ENCODE measurements at regions not wholly inside any gene's neighbourhood (a gene's known extent, or its start where the extent isn't known, plus 50 kb on each side); places are given as distances from the start of the nearest gene placed in this dataset.
"Not testable (repeated sequence)": the region's sequence is repeated elsewhere in the genome, so short reads cannot be mapped to it uniquely, and the experiment has no call there.

DNA sequence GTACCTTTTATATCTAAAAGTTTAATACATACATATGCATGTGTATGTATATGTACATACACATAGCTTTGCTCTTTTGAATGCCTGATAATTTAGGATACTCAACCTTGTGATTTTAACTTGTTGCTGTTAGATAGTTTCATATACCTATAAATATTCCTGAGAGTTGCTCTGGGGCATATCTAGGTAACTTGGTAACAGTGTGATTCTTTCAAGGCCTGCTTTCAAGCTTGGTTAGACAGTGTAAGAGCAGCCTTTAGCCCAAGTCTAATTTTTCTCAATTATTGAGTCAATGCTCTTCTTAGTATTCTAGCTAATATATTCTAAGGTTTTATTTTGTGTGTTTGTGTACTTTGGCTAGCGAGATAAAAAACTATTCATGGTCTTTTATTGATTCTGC lies 762.1 kb upstream of the MIR17HG start:
- DNase-seq = no peak

DNA sequence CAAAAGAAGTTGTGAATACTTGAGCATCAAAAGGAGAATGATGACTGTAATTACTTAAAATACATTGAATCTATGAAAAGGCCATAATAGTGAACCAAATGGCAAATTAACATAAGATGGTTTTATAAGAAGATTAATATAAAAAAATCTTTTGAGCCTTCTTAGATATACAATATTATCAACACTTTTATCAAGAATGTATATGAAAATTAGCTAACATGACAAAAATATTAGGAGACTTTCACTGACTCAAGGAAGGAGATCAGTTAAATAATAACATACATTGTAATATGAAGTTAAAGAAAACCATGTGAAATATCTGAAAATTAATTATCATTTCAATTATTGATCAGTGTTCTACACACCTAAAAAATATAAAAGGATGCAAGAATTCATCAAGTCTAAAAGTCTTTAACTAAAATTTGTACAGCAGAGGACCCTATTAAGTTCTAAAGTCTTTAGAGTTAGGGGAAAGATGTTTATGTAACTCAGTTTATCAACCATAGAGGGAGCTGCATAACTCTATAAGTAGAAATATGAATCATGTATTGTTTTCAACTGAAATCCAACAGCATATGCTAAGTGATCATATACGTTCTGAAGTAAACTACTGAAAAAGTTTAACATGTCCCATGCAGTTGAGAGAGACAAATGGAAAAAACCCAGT lies 756.1 kb upstream of the MIR17HG start:
- no peak for DNase-seq

DNA sequence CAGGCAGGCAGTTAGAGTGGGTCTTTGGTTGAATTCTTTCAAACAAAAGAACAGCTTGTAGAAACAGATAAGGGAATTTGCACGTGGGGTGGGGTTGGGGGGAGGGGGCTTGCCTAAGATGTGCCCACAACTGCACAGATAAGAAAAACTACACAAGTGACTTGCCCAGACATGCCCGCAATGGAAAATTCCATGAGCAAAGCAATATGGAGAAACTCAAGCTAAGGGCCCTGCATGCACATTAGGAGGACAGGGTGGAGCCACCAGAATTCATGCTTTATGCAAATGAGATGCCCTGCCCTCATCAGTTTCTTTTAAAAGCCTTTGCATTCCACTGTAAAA lies 755.6 kb upstream of the MIR17HG start:
- DNase-seq = no peak

DNA sequence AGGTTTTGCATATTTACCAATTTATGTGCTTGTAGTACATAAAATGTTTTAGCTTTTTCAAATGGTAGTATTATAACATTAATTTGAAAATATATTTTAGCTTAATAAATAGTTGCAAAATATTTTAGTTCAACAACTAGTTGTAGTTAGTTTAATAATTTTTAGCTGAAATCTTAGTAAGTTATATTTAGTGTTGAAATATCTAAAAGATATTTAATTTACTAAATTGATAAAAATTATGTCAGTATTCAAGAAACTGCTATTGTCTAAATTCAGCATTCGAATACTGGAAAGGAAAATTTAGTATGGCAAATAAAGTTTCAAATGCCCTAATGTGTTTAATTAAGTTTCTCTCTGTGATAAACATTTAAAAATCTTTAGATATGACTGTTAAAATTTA lies 754.5 kb upstream of the MIR17HG start:
- DNase-seq = no peak

DNA sequence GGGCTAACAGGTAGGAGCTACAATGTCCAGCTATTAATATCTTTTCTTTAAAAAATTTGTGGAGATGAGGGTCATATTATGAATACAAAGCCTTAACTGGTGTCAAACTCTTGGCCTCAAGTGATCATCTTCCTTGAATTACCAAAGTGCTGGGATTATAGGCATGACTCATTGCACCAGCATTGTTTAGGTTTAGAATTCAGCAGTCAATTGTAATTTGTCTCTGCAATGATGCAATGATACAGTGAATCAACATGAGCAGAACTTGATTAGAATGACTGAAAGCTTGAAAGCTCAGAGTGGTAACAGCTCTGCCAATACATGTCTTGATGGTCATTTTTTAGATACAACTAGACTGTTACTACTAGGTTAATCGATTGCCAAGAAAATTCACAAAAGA lies 752.8 kb upstream of the MIR17HG start:
- no peak for DNase-seq

DNA sequence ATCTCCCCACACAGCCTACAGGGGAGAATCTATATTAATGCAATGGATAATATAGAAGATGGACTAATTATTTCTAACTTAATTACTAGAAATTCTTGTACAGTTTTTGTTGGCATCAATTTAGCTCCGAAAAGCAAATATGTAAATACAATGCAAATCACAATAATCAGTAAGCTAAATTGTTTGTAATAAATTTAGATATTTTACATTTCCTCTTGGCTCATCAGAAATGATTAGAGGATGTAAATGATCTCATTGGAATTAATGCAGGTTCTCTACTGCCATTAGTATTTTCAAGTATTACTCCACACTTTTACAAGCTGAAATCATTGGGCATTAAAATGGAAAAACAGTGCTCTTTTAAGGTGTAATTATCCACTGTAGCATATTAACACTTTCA lies 741.8 kb upstream of the MIR17HG start:
- no peak for DNase-seq

DNA sequence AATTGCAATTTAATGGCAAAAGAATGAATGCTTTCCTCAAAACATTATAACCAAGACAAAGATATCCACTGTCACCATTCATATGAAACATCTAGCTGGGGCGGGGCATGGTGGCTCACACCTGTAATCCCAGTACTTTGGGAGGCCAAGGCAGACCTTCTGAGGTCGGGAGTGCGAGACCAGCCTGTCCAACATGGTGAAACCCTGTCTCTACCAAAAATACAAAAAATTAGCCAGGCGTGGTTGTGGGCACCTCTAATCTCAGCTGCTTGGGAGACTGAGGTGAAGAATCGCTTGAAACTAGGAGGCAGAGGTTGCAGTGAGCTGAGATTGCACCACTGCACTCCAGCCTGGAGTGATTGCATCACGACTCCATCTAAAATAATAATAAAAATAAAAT lies 740.6 kb upstream of the MIR17HG start:
- not testable (repeated sequence) for DNase-seq

DNA sequence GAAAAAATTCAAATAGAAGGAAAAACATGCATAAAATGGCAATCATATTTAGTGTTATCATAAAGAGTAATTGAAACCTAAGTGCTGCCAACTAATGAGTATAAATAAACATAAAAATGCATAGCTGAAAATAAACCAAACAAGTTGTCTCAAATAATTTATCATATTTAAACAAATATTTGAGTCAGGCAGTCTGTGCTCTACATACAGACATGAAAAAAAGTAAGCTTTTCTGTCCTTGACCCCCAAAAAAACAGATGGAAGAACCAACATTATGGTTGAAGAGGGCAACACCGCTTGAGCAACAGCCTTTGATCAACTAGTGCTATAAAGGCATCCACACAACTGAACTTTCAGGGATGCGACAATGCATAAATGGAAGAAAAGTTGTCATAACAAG lies 735.1 kb upstream of the MIR17HG start:
- DNase-seq = no peak

DNA sequence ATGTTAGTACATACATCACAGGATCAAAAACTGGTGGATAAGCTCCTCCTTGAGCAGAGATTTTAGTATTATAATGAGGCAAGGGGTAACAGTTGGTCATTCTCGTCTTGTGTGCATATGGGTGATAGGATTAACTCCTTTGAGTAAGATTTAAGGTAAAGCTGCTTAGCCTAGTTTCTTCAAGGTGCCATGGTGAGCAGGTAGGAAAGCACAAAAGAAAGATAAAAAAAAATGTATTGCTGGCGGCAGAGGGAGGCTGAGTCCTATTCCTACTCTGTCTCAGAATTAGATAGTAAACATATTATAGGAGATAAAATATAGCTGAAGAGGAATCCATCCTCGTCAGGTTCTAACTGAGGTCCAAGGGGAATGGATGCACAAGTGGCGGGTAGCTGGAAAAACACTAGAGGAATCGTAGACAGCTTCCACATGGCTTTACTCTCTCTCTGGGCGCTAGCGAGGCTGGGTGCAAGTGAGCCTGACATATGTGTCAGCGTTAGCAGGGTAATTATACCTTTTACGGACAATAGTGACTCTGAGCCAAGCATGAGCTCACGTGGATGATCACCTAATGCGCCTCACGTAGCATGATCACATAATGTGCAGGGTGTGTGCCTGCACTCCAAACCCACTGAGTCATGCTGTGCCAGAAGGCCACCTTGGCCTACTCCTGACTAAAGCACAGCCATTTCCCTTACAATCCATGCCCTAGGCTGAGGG lies 734.3 kb upstream of the MIR17HG start:
- no peak for DNase-seq

DNA sequence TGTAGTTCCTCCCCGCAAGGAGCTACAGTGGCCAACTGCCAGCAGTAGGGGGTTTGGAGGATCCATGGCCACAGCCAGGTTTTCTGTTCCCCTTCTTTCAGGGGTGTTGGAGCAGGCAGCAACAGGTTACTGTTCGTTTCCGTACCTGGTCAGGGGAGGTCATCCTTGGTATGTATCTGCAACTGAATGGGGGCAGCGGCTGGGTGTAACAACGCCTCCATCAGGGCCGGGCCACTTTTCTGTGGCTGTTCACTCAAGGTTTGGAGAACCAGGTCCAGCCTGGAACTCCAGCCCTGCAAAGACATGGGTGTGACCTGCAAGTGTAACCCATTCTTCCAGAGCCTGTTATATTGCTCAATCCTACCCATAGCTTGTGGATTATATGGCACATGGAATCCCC lies 732.3 kb upstream of the MIR17HG start:
- DNase-seq = no peak

DNA sequence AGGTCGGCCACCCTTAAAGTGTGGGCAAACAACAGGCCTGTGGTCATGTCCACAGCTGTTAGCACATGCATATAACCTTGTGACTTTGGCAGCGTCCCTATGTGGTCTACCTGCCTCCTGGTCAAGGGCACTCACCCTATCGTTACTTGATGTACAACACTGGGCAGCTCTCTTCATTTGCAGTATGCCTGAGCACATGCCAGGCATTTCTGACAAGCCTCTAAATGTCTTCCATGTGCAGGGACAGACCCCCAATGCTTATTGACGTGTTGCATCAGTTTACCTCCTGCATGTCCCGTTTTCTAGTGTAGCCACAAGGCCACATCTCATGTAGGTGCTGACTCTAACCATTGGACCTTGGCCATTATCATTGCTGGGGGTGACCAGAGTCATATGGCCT lies 731.7 kb upstream of the MIR17HG start:
- no peak for DNase-seq

DNA sequence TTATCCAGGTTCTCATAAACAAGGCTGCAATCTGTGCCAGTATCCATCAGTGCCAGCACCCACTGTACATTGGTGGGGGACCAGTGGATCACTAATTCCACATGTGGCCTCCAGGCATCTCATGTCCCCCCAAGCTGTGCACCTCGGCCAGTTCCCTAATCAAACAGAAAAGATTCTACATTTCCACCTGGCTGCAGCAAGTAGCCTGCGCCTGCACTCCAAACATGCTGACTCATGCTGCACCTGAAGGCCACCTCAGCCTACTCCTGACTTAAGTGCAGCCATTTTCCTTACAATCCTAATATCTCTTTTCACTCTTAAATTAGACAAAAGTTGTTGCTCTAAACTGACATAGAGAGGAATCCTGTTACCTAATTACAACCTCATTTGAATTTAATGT lies 729.4 kb upstream of the MIR17HG start:
- no peak for DNase-seq

DNA sequence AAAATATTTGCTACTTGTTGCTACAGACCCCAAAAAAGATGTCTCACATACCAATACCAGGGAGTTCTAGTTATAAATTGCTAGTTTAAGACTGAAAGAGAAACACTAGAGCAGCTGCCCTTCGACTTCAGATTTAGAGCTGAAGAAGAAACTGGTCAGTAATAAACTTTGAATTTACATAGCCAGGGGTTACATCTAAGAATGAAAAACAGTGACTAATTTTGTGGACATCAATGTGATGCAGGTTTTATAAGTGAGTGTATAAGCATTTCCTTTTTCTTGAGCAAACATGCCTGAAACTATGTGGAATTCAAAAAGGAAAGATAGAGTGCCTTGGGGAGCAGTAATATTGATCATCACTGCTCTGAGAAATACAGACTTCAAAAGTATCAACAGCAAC lies 724.9 kb upstream of the MIR17HG start:
- DNase-seq = no peak

DNA sequence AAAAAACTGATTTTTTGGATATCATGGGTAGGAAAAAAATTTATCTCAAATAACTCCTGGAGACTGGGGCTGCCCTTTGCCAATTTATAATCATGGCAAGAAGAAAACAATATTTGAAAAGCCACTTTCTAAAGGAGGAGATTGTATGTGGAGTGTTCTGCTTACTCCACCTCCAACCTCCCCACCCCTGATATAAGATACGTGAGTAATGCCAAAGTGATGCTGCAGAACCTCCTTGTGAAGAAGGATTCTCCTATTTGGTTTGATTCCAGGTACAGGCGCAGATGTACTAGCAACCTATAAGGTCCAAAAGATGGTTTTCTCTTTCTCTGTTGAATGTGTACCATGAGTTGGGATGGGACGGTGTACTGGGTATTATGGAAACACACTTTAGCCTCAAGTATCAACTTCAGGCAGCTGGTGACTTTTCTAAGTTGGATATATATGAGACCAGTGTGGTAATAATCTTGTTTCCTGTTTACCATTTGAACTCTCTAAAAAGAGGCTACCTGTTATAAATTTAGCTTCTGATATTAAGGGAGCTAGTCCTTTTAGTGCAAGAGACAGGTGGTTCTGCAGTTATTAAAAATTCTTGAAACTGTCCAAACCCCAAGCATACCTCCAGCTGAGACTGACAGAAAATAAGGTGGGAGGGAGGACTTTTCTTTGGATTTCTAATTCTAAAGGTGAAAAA lies 724.0 kb upstream of the MIR17HG start:
- DNase-seq = no peak

DNA sequence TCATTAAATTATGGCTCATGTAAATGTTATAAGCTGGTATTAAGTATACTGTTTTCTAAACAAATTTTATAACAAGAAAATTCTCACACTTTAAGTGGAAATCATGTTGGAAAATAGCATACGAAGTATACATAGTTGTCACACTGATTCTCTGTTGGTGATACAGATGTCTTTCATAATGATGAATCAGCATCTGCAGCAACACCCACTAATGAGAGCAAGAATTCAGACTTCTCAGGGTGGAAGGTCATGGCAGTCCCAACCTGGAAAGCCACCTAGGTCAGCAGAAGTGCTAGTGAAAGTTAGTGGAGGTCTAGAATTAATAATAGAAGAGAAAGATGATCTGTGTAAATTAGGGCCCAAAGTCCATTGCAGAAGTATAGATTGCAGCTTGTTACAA lies 719.7 kb upstream of the MIR17HG start:
- DNase-seq = no peak

DNA sequence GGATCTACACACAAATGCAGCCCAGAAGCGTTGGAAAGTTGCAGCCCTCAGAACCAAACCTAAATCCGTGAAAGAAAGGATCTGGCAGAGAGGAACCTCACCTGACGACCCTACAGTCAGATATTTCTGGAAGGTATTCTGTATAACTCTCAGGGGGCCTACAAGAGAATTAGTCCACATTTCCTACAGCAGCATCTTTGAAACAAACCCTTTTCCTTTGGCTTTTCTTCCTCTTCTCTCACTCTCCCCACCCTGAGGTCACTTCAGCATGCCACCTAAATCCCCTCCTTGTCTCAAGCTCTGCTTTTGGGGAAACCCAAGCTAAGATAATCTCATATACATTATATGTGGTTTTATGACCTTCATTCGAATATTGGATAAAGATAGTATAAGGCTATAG lies 719.0 kb upstream of the MIR17HG start:
- DNase-seq = no peak

DNA sequence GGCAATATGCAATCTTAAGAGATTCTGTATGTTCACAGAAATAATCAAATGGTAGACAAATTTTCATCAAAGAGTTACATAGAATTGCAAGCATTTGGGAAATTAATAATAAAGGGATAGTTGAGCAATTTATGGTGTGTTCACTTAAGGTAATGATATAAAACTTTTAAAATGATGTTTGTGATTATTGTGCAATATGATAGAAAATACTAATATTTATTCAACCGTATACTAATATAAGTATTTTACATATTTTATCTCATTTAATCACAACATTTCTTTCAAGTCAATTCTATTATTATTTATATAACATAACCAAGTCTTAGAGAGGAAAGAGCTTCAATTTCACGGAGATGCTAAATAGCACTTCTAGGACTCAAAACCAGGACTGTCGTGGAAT lies 716.8 kb upstream of the MIR17HG start:
- DNase-seq = no peak

DNA sequence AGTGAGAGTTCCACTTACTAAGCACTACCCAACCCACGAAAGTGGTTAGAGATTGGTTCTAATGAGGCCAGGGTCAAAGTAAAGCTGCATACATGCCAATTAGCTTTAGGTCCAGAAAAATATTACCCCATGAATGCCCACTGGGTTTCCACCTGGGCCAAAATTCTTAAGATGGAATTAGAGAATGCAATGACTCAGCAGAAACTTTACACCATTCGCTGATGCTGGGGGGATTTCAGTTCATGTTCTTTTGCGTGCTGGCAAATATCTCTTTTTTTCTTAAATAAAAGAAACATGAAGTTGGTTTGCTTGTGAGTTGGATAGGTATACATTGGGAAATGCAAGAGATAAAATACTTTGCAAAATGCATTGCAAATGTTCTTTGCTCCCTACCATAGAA lies 715.3 kb upstream of the MIR17HG start:
- no peak for DNase-seq

DNA sequence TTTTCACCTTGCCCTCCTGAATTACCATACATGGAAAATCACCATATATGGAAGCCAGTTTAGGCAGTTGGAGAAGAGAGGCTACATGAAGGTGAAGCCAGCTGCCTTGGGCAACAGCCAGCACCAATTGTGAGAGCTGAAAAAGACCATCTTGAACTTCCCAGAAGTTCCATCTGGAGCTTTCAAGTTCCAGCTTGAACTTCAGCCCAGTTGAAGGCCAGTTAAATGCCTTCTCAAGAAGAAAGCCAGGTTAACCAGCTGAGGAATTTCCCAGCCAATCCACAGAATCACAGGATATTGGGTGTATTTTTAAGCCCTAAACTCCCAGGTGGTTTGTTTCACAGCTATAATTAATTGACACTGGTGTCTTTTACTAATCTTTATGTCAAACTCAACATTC lies 713.6 kb upstream of the MIR17HG start:
- DNase-seq = no peak

DNA sequence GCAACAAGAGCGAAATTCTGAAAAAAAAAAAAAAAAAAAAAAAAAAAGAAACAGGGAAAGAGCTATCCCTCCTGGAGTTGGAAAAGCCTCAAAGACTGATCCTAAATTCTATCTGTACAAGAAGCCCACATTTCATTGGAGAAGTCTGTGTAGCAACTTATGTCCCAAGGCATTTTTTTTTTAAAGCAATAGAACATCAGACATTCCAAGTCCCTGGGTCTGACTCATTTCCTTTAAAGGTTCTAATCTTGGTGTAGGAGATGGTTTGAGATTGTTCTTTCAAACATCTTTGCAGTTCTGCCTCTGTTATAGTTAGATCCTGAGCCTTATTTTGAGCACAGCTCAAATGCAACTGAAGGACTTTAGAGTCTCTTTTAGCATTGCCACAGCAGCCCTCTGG lies 706.5 kb upstream of the MIR17HG start:
- no peak for DNase-seq

DNA sequence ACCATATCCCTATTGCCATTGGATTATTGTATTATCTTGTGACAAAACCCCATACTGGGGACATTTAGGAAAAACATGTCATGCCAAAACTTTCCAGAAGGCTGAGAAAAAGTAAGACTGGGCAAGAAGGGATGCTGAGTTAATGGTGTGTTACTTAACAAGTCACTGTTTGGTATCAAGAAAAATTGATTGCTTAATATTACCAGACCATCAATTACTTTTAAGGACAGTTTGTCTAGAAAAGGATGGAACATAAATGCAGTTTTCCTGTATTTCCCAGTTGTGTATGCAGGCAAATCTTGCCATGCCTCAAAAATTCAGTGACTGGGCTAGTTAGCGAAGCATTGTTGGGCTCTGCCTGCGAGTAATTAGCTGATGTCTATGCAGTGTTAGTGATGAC lies 705.6 kb upstream of the MIR17HG start:
- DNase-seq = no peak

DNA sequence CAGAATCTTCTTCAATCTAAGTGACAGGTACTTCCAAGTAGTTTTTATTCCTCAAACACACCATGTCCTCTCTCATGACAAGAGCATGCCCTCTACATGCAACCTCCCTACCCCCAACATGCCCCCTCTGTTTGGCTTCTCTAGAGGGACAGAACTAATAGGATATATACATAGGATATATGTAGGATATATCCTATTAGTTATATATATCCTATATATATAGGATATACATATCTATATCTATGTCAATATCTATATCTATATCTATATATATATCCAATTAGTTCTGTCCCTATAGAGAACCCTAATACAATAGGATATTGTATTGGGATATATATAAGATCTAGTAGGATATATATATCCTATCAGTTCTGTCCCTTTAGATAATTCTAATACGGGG lies 701.9 kb upstream of the MIR17HG start:
- no peak for DNase-seq

DNA sequence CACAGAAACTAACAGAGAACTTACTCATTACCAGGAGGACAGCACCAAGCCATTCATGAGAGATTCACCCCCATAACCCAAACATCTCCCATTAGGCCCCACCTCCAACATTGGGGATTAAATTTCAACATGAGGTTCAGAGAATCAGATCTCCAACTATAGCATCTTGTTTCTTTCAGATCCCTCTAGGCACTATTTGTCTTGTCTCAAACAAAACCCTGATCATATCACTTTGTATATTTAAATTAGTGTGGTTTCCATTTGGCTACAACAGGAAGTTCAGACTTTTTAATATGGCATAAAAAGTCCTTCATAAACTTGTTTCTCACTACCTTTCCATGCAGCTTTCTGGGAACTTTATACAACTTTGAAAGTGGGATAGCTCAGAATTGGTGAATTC lies 699.0 kb upstream of the MIR17HG start:
- no peak for DNase-seq

DNA sequence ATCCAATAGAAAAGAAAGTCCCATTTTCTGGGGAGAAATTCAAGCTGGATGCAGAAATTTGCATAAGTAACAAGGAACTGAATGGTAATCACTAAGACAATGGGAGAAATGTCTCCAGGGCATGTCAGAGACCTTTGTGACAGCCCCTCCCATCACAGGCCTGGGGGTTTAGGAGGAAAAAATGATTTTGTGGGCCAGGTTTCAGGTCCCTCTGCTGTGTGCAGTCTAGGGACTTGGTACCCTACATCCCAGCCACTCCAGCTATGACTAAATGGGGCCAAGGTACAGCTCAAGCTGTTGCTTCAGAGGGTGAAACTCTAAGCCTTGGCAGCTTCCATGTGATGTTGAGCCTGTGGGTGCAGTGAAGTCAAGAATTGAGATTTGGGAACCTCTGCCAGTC lies 695.5 kb upstream of the MIR17HG start:
- no peak for DNase-seq

DNA sequence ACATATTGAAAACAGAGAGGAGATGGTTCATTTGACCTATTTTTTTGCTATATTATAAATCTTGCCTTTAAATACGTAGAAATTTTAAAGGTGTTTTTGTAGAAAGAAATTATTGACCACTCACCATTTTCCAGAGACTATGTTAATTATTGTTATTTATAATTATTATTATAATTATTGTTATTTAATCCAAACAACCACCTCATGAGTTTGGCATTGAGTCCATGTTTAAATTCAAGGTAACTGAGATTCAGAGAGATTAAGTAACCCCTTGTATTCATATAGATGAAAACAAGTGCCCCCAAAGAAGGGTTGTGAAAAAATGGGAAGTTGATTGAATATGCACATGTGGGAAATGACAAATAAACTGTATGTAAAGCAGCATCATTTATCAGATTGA lies 692.5 kb upstream of the MIR17HG start:
- DNase-seq = no peak
